ENCODE measurements at regions not wholly inside any gene's neighbourhood (a gene's known extent, or its start where the extent isn't known, plus 50 kb on each side); places are given as distances from the start of the nearest gene placed in this dataset.

- H3K27me3 ChIP-seq (ENCODE audit: insufficient read depth, low read length), result no peaks in the 10 kb centered on the region
- H3K56ac ChIP-seq (ENCODE audit: insufficient read length, low read depth, low read length), result no peak overlapping the region
- H4K5ac ChIP-seq (ENCODE audit: insufficient read length, low read depth, low read length), result no peak overlapping the region
- no peak overlapping the region for H2AFZ ChIP-seq (ENCODE audit: low read length)
- H3K27me3 Mint-ChIP-seq (ENCODE audit: low read depth), result no peaks in the 10 kb centered on the region; the same call in 1 of the 2 replicates
- no peak overlapping the region for H2BK120ac ChIP-seq (ENCODE audit: low read depth, low read length, poor library complexity, severe bottlenecking)
- no peak overlapping the region for H3K27ac ChIP-seq (ENCODE audit: insufficient read length, low read depth, low read length)
- no peak overlapping the region for H3K4ac ChIP-seq (ENCODE audit: low read depth, low read length)
- no peaks in the 10 kb centered on the region for H3K9me3 Mint-ChIP-seq
- H3K4me1 Mint-ChIP-seq, result peaks cover 25 to 32% of the 10 kb centered on the region in 2 experiments
- peaks cover 9% of the 10 kb centered on the region; the same call in 1 of the 2 replicates for H3K4me1 ChIP-seq (ENCODE audit: insufficient read depth, low read length)
- H3T11ph ChIP-seq (ENCODE audit: low read length), result no peak overlapping the region
- no peaks in the 10 kb centered on the region for H3K79me2 ChIP-seq (ENCODE audit: insufficient read depth, low read length)
- no CpG with 5 or more reads among the region's 5 CpGs for WGBS (ENCODE audit: extremely low coverage, insufficient read length, low lambda C conversion rate)
- no peak overlapping the region for H3K4me2 ChIP-seq (ENCODE audit: insufficient read depth, insufficient read length, low read length)
- no peak overlapping the region for H4K91ac ChIP-seq (ENCODE audit: insufficient read length, low read depth, low read length)
- H3K27ac Mint-ChIP-seq, result no peak overlapping the region
- no peak overlapping the region for H2BK20ac ChIP-seq (ENCODE audit: low read depth, low read length, poor library complexity, severe bottlenecking)
- H4K8ac ChIP-seq (replicated peaks; ENCODE audit: insufficient read length, low read depth, low read length), result no peak overlapping the region
- no peak overlapping the region for H2BK5ac ChIP-seq (ENCODE audit: insufficient read length, low read length)
- H3K14ac ChIP-seq (ENCODE audit: insufficient read depth, low read length), result no peak overlapping the region
- no peak overlapping the region for H2BK12ac ChIP-seq (ENCODE audit: insufficient read length, low read depth, low read length)
- no peaks in the 10 kb centered on the region for H3K9me3 ChIP-seq (ENCODE audit: control insufficient read depth, low read depth, low read length)
- H3K79me1 ChIP-seq (ENCODE audit: insufficient read depth, low read depth, low read length, poor library complexity, severe bottlenecking), result no peaks in the 10 kb centered on the region
- H3K9ac ChIP-seq (ENCODE audit: extremely low read depth, insufficient read length, low read length), result no peak overlapping the region
- no peak for DNase-seq
- no peak overlapping the region for H3K4me3 Mint-ChIP-seq
- no peak overlapping the region for H2AK5ac ChIP-seq (ENCODE audit: insufficient read length, low read length)
- H4K20me1 ChIP-seq (ENCODE audit: control insufficient read depth, insufficient read depth, insufficient read length), result no peaks in the 10 kb centered on the region
- no peaks in the 10 kb centered on the region for H3K36me3 Mint-ChIP-seq (ENCODE audit: insufficient read depth in 1 of 3, low read depth in 3 of 3)
- TF ChIP-seq CTCF (conservative IDR thresholded peaks at IDR 0.05), result no peak
- no peaks in the 10 kb centered on the region for H3K23me2 ChIP-seq (ENCODE audit: insufficient read length, low read depth, low read length, poor library complexity, severe bottlenecking)
- no peak overlapping the region for H2BK15ac ChIP-seq (ENCODE audit: low read depth, low read length)
- no peak overlapping the region for H3K18ac ChIP-seq (ENCODE audit: insufficient read length, low read depth, low read length)
- no peak overlapping the region for H3K23ac ChIP-seq (ENCODE audit: insufficient read length, low read depth, low read length)
Measured at GRCh38 chr12:116354534-116354933, 77.0 kb upstream of the MED13L start.
